SK-N-SH (cell line): ENCODE measurements at regions not wholly inside any gene's neighbourhood (a gene's known extent, or its start where the extent isn't known, plus 50 kb on each side); places are given as distances from the start of the nearest gene placed in this dataset.

Experiments
- CTCF ChIA-PET: fragments of 300-600, 350-600 bp; formaldehyde crosslinking; extraction: SDS; loops from one replicate; lab custom pipeline; 2021; lab: Yijun Ruan, JAX
- POLR2A ChIA-PET: fragments of 350-600 bp; sonication (Branson Sonifier 250); formaldehyde crosslinking; extraction: SDS; loops from one replicate; lab custom pipeline; 2020; ENCODE audit warnings: antibody characterized with exemption, inconsistent platforms; lab: Yijun Ruan, JAX
- DNase-seq: peaks from one replicate; pipeline ENCODE4 v3.0.0; 2012
- H2AFZ ChIP-seq: fragments of 200-600 bp; sonication (generic); 2 replicates; pipeline ENCODE4 v1.8.1; 2016; ENCODE audit warnings: antibody characterized with exemption, mild to moderate bottlenecking, low read depth
- H3F3A ChIP-seq: fragments of 200-600 bp; sonication (generic); replicated peaks from 2 replicates; pipeline ENCODE3; 2016; ENCODE audit warnings: antibody characterized with exemption, mild to moderate bottlenecking; ENCODE audit not compliant: insufficient read depth
- H3K27ac ChIP-seq, 2 experiments: fragments of 200-500 bp in 1 of 2; fragments of 200-600 bp in 1 of 2; sonication (Bioruptor generic) in 1 of 2; sonication (generic), shearing (Covaris generic) in 1 of 2; 2 replicates each; pipeline versions ENCODE4 v1.5.1 to v1.6.1; 2014 to 2016; ENCODE audit warnings: low read depth in 2 of 2, inconsistent platforms in 1 of 2, low read length in 1 of 2, mild to moderate bottlenecking in 1 of 2, mixed read lengths in 1 of 2
- H3K27me3 ChIP-seq: fragments of 200-600 bp; sonication (generic), shearing (Covaris generic); 2 replicates; pipeline ENCODE4 v1.6.1; 2016; ENCODE audit warnings: mixed run types; ENCODE audit not compliant: insufficient read depth
- H3K36me3 ChIP-seq, 2 experiments: fragments of 200-500 bp in 1 of 2; fragments of 200-600 bp in 1 of 2; sonication (Bioruptor generic) in 1 of 2; sonication (generic) in 1 of 2; replicated peaks in 1 of 2; 2 replicates each; pipeline versions ENCODE3 to v1.5.1; 2014 to 2016; ENCODE audit warnings: low read length in 1 of 2, mild to moderate bottlenecking in 1 of 2; ENCODE audit not compliant: insufficient read depth in 2 of 2, control insufficient read depth in 1 of 2
- H3K4me1 ChIP-seq, 2 experiments: fragments of 200-500 bp in 1 of 2; fragments of 200-600 bp in 1 of 2; sonication (Bioruptor generic) in 1 of 2; sonication (generic), shearing (Covaris generic) in 1 of 2; 2 replicates each; pipeline versions ENCODE4 v1.5.1 to v1.6.1; 2014 to 2016; ENCODE audit warnings: low read depth in 1 of 2, low read length in 1 of 2, mixed run types in 1 of 2; ENCODE audit not compliant: insufficient read depth in 2 of 2, control insufficient read depth in 1 of 2
- H3K4me2 ChIP-seq: fragments of 200-600 bp; sonication (generic), shearing (Covaris generic); 2 replicates; pipeline ENCODE4 v1.6.1; 2017; ENCODE audit warnings: mixed run types
- H3K4me3 ChIP-seq, 2 experiments: fragments of 200-500 bp in 1 of 2; fragments of 200-600 bp in 1 of 2; sonication (Bioruptor generic) in 1 of 2; sonication (generic), shearing (Covaris generic) in 1 of 2; 2 replicates each; pipeline versions ENCODE4 v1.5.1 to v1.8.1; 2014 to 2016; ENCODE audit warnings: low read depth in 2 of 2, inconsistent platforms in 1 of 2, low read length in 1 of 2, mild to moderate bottlenecking in 1 of 2, mixed read lengths in 1 of 2, moderate library complexity in 1 of 2
- H3K79me2 ChIP-seq: fragments of 200-600 bp; sonication (generic); 2 replicates; pipeline ENCODE4 v1.8.1; 2017; ENCODE audit warnings: mild to moderate bottlenecking; ENCODE audit not compliant: insufficient read depth
- H3K9ac ChIP-seq: fragments of 200-600 bp; sonication (generic); 2 replicates; pipeline ENCODE4 v1.6.1; 2017; ENCODE audit warnings: mixed run types
- H3K9me2 ChIP-seq: fragments of 200-600 bp; sonication (generic); 2 replicates; pipeline ENCODE4 v1.6.1; 2017; ENCODE audit warnings: mixed run types
- H3K9me3 ChIP-seq: fragments of 200-600 bp; sonication (generic); 2 replicates; pipeline ENCODE4 v1.6.1; 2017; ENCODE audit warnings: mixed run types, mild to moderate bottlenecking, moderate library complexity
- H4K20me1 ChIP-seq: fragments of 200-600 bp; sonication (generic); 2 replicates; pipeline ENCODE4 v1.6.1; 2017; ENCODE audit warnings: mild to moderate bottlenecking, mixed run types; ENCODE audit not compliant: insufficient read depth
- ELF1 ChIP-seq: IDR thresholded peaks from 2 replicates; pipeline ENCODE4 v1.4.0; 2012
- EP300 ChIP-seq, 2 experiments: IDR thresholded peaks; 2 replicates each; pipeline versions ENCODE4 v1.4.0 to v1.6.1; 2012; ENCODE audit warnings: borderline replicate concordance in 1 of 2, low read depth in 1 of 2, low read length in 1 of 2
- EZH2phosphoT487 ChIP-seq: fragments of 200-600 bp; sonication (generic); IDR thresholded peaks from 2 replicates; pipeline ENCODE4 v1.6.1; 2017; ENCODE audit warnings: low read depth, mixed run types, mild to moderate bottlenecking, antibody characterized with exemption, moderate library complexity, borderline replicate concordance
- FOXJ3 ChIP-seq: sonication (generic); formaldehyde crosslinking; IDR thresholded peaks from 2 replicates; pipeline ENCODE4 v1.5.1; 2020; ENCODE audit warnings: mild to moderate bottlenecking, missing genetic modification reagents
- MAX ChIP-seq: IDR thresholded peaks from 2 replicates; pipeline ENCODE4 v1.4.0; 2012; ENCODE audit warnings: low read depth
- MXI1 ChIP-seq: IDR thresholded peaks from 2 replicates; pipeline ENCODE4 v1.6.1; 2012; ENCODE audit warnings: mild to moderate bottlenecking, low read depth, low read length, improper control_type of control experiment
- PBX3 ChIP-seq: IDR thresholded peaks from 2 replicates; pipeline ENCODE4; 2012
- POLR2AphosphoS5 ChIP-seq: IDR thresholded peaks from 2 replicates; pipeline ENCODE4 v1.6.1; 2012; ENCODE audit warnings: low read depth, low read length
- RCOR1 ChIP-seq: fragments of 150-350 bp; IDR thresholded peaks from 2 replicates; pipeline ENCODE4 v1.6.1; 2017; ENCODE audit warnings: antibody characterized with exemption, low read length
- SIN3A ChIP-seq: IDR thresholded peaks from 2 replicates; pipeline ENCODE4 v1.6.1; 2012; ENCODE audit warnings: low read depth, mild to moderate bottlenecking, low read length, moderate library complexity, borderline replicate concordance
- SMC3 ChIP-seq: IDR thresholded peaks from 2 replicates; pipeline ENCODE4 v1.6.1; 2012; ENCODE audit warnings: low read depth, low read length, improper control_type of control experiment
- TCF12 ChIP-seq: IDR thresholded peaks from 2 replicates; pipeline ENCODE4 v1.4.0; 2012
- YY1 ChIP-seq: IDR thresholded peaks from 2 replicates; pipeline ENCODE4 v1.4.0; 2012; ENCODE audit warnings: low read depth, mild to moderate bottlenecking
- ZBTB33 ChIP-seq: IDR thresholded peaks from 2 replicates; pipeline ENCODE4 v1.4.0; 2012; ENCODE audit warnings: low read depth, borderline replicate concordance
- WGBS: methylation state at CpG from one replicate; pipeline ENCODE4 v1.1.6; 2017; ENCODE audit warnings: low lambda C conversion rate; 5-methylcytosine and 5-hydroxymethylcytosine counted together
- TF ChIP-seq, protein P1 (sequence below): IDR thresholded peaks from 2 replicates; pipeline ENCODE4 v1.6.1; 2012; ENCODE audit warnings: mild to moderate bottlenecking, low read depth, low read length, moderate library complexity

- Histone ChIP-seq H2AFZ (no peak overlapping the region), H3K79me2 (no peaks in the 10 kb centered on the region), H3K9me2 (no peaks in the 10 kb centered on the region), H3K4me3 (no peak overlapping the region), H3K27ac (no peak overlapping the region), H3K9me3 (no peaks in the 10 kb centered on the region), H3K36me3 (no peaks in the 10 kb centered on the region), H3K4me2 (no peak overlapping the region), H3K27me3 (no peaks in the 10 kb centered on the region), H3K4me1 (no peaks in the 10 kb centered on the region; a peak in 2 of 4 replicates), H3K9ac (no peak overlapping the region), H4K20me1 (no peaks in the 10 kb centered on the region), H3F3A (no peaks in the 10 kb centered on the region)
- DNase-seq: no peak
- CTCF ChIA-PET: interaction anchor here (1.2 kb wide), 1 partner anchor 19 kb away, joined by 4 read pairs; no protein-coding TSS in a partner anchor
- POLR2A ChIA-PET: no interaction called here
- no peak for TF ChIP-seq RCOR1
- WGBS: 57% methylated on average over 6 of the region's 6 CpGs
These were observed 85.3 kb upstream of the PDE10A start for GRCh38 chr6:165748390-165748789.

GRCh38 chr6:165747963-165748362, 84.9 kb upstream of the PDE10A start:
- Histone ChIP-seq H3K9ac (no peak overlapping the region), H4K20me1 (no peaks in the 10 kb centered on the region), H3K4me2 (no peak overlapping the region), H3K9me3 (no peaks in the 10 kb centered on the region), H3F3A (no peaks in the 10 kb centered on the region), H2AFZ (no peak overlapping the region), H3K9me2 (no peaks in the 10 kb centered on the region), H3K27me3 (no peaks in the 10 kb centered on the region), H3K4me1 (no peaks in the 10 kb centered on the region; a peak in 2 of 4 replicates), H3K36me3 (no peaks in the 10 kb centered on the region), H3K79me2 (no peaks in the 10 kb centered on the region), H3K27ac (no peak overlapping the region), H3K4me3 (no peak overlapping the region)
- no peak for DNase-seq
- WGBS: 27% methylated on average over 4 of the region's 4 CpGs
- no peak for TF ChIP-seq YY1
- ChIA-PET CTCF (interaction anchor here (1.2 to 1.3 kb wide), 2 partner anchors 18 to 102 kb away, joined by 4 read pairs; no protein-coding TSS in a partner anchor), POLR2A (no interaction called here)

GRCh38 chr6:165746331-165746730, 83.3 kb upstream of the PDE10A start:
- no peaks in the 10 kb centered on the region for H3K9me3 ChIP-seq
- CTCF ChIA-PET: interaction anchor here (1.4 kb wide), 1 partner anchor 18 kb away, joined by 5 read pairs; no protein-coding TSS in a partner anchor
- no peak overlapping the region for H2AFZ ChIP-seq
- DNase-seq: no peak
- no peak overlapping the region for H3K4me2 ChIP-seq
- WGBS: 84% methylated on average over 9 of the region's 9 CpGs
- no peaks in the 10 kb centered on the region for H3K79me2 ChIP-seq
- H3K27me3 ChIP-seq: no peaks in the 10 kb centered on the region
- no peak overlapping the region for H3K4me3 ChIP-seq
- H3F3A ChIP-seq: no peaks in the 10 kb centered on the region
- no peaks in the 10 kb centered on the region for H3K36me3 ChIP-seq
- H4K20me1 ChIP-seq: no peaks in the 10 kb centered on the region
- H3K27ac ChIP-seq: no peak overlapping the region
- no peak overlapping the region for H3K9ac ChIP-seq
- POLR2A ChIA-PET: no interaction called here
- no peaks in the 10 kb centered on the region for H3K9me2 ChIP-seq
- no peaks in the 10 kb centered on the region; a peak in 2 of 4 replicates for H3K4me1 ChIP-seq
- TF ChIP-seq PBX3 (no peak), FOXJ3 (CRISPR knock-in tag) (no peak), ELF1 (no peak), TCF12 (no peak), RCOR1 (no peak), MAX (no peak), EZH2phosphoT487 (no peak), EP300 (IDR thresholded peaks at IDR 0.05; ENCODE audit: borderline replicate concordance in 1 of 2, low read depth in 1 of 2, low read length in 1 of 2) (no peak), MXI1 (no peak), SMC3 (no peak), POLR2AphosphoS5 (no peak), SIN3A (no peak), ZBTB33 (no peak)
- TF ChIP-seq, protein P1, sequence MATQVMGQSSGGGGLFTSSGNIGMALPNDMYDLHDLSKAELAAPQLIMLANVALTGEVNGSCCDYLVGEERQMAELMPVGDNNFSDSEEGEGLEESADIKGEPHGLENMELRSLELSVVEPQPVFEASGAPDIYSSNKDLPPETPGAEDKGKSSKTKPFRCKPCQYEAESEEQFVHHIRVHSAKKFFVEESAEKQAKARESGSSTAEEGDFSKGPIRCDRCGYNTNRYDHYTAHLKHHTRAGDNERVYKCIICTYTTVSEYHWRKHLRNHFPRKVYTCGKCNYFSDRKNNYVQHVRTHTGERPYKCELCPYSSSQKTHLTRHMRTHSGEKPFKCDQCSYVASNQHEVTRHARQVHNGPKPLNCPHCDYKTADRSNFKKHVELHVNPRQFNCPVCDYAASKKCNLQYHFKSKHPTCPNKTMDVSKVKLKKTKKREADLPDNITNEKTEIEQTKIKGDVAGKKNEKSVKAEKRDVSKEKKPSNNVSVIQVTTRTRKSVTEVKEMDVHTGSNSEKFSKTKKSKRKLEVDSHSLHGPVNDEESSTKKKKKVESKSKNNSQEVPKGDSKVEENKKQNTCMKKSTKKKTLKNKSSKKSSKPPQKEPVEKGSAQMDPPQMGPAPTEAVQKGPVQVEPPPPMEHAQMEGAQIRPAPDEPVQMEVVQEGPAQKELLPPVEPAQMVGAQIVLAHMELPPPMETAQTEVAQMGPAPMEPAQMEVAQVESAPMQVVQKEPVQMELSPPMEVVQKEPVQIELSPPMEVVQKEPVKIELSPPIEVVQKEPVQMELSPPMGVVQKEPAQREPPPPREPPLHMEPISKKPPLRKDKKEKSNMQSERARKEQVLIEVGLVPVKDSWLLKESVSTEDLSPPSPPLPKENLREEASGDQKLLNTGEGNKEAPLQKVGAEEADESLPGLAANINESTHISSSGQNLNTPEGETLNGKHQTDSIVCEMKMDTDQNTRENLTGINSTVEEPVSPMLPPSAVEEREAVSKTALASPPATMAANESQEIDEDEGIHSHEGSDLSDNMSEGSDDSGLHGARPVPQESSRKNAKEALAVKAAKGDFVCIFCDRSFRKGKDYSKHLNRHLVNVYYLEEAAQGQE: no peak
